ENCODE measurements at regions not wholly inside any gene's neighbourhood (a gene's known extent, or its start where the extent isn't known, plus 50 kb on each side); places are given as distances from the start of the nearest gene placed in this dataset.

GRCh38 chr7:41190581-41190980 lies 512.3 kb downstream of the INHBA start:
- DNase-seq (ENCODE audit: low read depth in 2 of 2), result peak in 1 of 2 donors; percentile 7
- TF ChIP-seq CTCF (IDR thresholded peaks at IDR 0.05; ENCODE audit: low read depth, low read length), result no peak

GRCh38 chr7:41189866-41190265 lies 513.0 kb downstream of the INHBA start:
- TF ChIP-seq CTCF (IDR thresholded peaks at IDR 0.05; ENCODE audit: low read depth, low read length), result no peak
- peak; percentile 85 to 97 for DNase-seq (ENCODE audit: low read depth in 2 of 2)
- H3K4me3 ChIP-seq (replicated peaks in 1 of 2; ENCODE audit: low read depth in 2 of 2, low read length in 2 of 2), result no peak overlapping the region

More at GRCh38 chr7:41190581-41190980, 512.3 kb downstream of the INHBA start:
- no peak overlapping the region for H3K4me3 ChIP-seq (replicated peaks in 1 of 2; ENCODE audit: low read depth in 2 of 2, low read length in 2 of 2)

- no peak for TF ChIP-seq CTCF (IDR thresholded peaks at IDR 0.05; ENCODE audit: low read depth, low read length)
- peak; percentile 22 to 79 for DNase-seq (ENCODE audit: low read depth in 2 of 2)
- H3K4me3 ChIP-seq (replicated peaks in 1 of 2; ENCODE audit: low read depth in 2 of 2, low read length in 2 of 2), result no peak overlapping the region
These were observed 514.4 kb downstream of the INHBA start for GRCh38 chr7:41188163-41189130.

- no peak overlapping the region for H3K4me3 ChIP-seq (replicated peaks in 1 of 2; ENCODE audit: low read depth in 2 of 2, low read length in 2 of 2)
- peak in 1 of 2 donors; percentile 42 for DNase-seq (ENCODE audit: low read depth in 2 of 2)
- no peak for TF ChIP-seq CTCF (IDR thresholded peaks at IDR 0.05; ENCODE audit: low read depth, low read length)
These were observed 515.6 kb downstream of the INHBA start for GRCh38 chr7:41187322-41187721.

GRCh38 chr7:41185851-41186250 lies 517.0 kb downstream of the INHBA start:
- DNase-seq (ENCODE audit: low read depth in 2 of 2), result peak in 1 of 2 donors; percentile 29
- H3K4me3 ChIP-seq (replicated peaks in 1 of 2; ENCODE audit: low read depth in 2 of 2, low read length in 2 of 2), result no peak overlapping the region

GRCh38 chr7:41183741-41184140 lies 519.1 kb downstream of the INHBA start:
- TF ChIP-seq CTCF (IDR thresholded peaks at IDR 0.05; ENCODE audit: low read depth, low read length), result no peak
- H3K4me3 ChIP-seq (replicated peaks in 1 of 2; ENCODE audit: low read depth in 2 of 2, low read length in 2 of 2), result no peak overlapping the region
- DNase-seq (ENCODE audit: low read depth in 2 of 2), result no peak

More at GRCh38 chr7:41185851-41186250, 517.0 kb downstream of the INHBA start:
- no peak for TF ChIP-seq CTCF (IDR thresholded peaks at IDR 0.05; ENCODE audit: low read depth, low read length)

Measured in cardiac fibroblast (primary cell).